NCI-H774 (cell line): ENCODE measurements at regions not wholly inside any gene's neighbourhood (a gene's known extent, or its start where the extent isn't known, plus 50 kb on each side); places are given as distances from the start of the nearest gene placed in this dataset.

Source experiments
- DNase-seq: peaks from one replicate; lab custom pipeline; 2025; lab: John Stamatoyannopoulos, UW

DNA sequence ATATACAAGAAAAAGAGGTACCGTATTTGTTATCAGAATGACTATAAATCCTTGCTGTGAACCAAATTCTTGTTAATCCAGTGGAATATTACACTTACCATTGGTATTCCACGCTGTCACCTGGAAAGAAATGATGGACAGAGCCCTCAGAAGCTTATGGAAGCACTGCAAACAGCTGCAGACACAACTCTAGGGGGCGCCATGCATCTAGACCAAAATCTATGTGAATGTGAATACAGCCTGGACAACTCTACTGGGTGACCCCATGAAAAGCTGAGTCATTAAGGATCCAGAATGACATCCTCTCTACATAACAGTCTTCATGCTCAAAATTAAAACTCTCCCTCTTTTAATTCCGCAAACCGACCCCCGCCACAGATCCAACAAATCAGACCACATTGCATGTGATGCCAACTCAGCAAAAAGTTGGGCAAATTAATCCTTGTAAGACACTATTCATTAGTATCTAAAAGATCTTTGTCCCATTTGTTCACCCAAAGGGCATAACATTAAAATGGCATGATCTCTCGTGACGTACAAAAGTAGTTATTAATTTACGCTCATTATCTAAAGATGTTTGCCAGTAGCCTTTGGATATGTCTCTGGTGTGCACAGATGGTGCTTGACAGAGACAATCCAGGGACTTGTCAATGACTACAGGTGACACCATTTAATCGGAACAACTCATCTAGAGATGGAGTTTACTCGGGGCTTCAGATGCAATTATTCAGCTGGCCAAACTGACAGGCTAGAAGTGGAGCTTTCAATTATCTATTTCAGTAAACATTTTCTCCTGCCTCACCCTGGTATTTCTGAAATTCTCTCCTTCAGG lies 552.7 kb upstream of the PSMD7 start:
- DNase-seq, result no peak

DNA sequence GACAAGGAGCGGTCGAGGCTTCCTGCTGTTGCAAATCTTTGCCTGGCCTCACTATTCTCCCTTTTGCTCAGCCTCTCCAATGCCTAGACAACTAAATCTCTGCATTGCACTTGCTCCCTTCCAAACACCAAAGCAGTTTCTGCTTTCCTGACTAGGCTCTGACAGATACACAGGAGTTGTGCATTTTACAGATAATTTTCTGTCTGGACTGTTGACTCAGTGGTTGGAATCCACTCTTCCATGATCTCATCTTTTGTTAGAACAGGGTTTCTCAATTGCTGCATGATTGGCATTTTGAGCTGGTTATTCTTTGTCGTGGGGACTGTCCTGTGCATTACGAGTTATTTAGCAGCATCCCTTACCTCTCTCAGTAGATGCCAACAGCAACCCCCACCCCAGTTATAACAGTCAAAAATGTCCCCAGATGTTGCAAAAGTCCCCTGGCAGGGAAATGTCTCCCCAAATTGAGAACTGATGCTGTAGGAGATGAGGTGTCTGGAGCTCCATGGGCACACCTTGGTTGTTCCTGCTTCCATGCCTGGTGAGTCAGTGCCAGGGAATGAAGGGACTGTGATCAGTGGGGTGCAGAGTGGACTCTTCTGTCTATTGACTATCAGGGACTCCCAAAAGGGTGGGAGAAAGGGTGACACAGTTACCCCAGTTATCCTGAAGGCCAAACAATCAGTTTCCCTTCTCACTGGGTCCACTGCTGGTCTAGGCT lies 557.4 kb upstream of the PSMD7 start:
- DNase-seq, result no peak

DNA sequence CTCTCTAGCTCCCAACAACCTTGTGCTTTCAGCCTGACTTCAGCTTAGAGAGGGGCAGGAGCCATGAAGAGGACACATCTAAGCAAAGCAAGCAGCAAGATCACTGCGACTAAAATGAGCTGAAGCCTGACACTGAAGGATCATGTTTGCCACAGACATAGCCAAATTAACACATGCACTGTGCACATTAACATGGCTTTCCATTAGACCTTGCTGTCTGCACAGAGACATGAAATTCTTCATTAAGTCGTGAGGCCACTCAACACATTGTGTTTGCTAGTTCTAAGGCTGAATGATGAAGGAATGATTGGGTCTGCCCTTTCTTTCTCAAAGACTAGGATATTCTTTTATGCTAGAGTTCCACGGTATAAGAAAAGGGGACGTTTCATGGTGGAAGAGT lies 558.3 kb upstream of the PSMD7 start:
- no peak for DNase-seq

DNA sequence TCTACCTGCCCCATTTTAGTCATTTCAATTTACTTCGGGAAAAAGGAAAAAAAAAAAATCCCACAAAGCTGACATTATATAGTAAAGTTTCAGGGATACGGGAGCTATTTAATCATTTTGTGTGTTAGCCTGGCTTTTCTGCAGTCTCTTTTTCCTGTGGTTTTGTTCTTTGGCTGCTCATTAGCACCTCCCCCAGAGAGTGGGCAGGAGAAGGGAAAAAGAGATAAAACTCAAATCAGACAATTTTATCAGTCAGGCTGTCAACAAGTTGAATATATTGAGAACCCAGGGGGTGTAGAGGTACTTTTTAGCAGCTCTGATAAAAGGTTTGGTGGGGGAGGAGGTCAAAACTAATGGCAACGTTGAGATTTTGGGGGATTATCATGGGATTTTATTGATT lies 559.0 kb upstream of the PSMD7 start:
- DNase-seq, result no peak

DNA sequence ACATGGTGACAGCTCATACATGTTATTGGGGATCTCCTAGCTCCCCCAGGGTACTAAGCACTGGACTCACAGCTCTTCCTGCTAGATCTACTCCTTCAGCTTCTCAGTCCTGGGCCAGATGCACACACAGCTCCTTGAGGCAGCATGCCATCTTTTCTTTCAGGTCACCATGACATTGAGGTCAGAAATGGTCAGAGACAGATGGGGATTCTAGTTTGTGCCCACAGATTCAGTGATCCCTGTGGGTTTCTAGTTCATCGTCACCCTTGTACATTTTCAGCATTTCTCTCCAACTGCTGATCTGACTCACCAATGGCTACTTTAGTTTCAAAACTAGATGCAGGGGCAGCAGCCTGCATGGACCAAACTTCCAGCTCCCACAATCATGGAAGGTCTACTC lies 560.7 kb upstream of the PSMD7 start:
- no peak for DNase-seq

DNA sequence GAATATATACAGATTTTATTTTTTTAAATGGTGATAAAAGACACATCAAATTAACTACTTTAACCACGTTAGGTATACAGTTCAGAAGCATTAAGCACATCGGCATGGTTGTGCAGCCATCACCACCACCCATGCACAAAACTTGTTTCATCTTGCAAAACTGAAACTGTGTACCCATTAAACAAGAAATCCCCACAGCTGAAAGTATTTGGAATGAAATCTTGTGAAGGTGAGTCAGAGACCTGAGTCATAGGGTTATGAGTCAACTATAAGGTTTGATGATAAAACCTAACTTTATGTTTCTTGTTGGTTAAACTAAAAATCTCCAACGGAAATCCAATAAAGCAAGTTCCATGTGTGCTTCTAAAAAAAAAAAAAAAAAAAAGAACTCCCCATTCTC lies 561.6 kb upstream of the PSMD7 start:
- no peak for DNase-seq

DNA sequence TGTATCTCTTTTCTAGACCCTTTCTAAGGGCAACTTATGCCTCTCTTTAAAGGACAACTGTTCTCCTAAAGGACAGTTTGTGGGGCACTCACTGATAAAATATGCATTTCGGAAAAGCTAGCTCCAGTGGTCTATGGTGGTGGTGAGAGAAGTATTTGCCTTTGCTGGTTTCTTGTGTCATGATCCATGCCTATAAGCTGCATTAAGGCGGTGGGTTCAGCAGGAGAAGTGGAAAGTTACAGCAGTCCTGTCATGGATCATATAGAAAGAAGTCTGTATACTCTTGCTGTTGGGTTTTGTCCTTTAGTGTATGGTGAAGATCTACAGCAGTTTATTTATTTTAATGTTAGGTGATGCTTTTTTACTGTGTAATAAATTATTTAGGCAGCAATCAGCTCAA lies 563.9 kb upstream of the PSMD7 start:
- no peak for DNase-seq

DNA sequence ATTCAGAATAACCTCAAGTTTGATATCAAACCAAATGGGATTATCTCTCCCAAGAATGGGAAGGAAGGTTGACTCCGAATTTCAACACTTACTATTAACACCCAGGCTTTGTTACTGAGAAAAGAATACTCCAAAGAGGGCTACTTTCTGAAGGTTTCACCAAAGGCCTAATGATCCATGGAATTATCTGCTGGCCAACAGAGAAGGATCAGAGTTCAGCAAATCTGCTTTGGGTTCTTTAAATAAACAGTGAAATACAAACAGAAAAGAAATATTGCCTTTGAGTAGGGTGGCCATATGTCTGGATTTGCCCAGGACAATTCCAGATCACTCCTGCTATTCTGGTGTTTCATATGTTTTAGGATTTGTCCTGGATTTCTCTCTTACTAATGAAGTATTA lies 564.5 kb upstream of the PSMD7 start:
- no peak for DNase-seq

DNA sequence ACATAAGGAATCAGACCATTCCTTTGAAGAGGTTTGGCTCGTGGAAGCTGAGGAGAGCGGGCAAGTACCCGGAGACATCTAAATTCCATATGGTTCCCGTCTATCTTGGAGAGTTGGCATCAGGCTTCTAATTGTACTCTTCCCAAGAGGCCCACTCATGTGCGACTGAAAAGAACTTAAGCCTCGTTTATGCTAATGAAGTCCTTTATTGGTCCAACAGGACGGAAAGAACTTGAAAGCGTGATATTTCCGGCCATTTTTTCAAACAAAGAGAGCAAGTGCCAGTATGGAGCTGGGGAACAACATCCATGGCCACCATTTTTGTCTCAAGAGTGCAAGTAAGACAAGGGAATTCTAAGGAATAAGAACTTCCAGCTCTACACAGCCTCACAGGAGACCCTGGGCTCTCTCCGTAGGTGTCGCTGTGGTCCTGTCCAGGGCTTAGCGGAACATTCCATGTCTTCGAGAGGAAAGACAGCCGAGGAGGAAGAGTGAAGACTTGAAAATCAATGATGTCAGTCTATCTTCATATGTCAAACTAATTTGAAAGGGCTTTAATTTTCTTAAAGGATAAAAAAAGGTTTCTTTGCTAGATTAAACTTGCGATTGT lies 566.0 kb upstream of the PSMD7 start:
- no peak for DNase-seq

DNA sequence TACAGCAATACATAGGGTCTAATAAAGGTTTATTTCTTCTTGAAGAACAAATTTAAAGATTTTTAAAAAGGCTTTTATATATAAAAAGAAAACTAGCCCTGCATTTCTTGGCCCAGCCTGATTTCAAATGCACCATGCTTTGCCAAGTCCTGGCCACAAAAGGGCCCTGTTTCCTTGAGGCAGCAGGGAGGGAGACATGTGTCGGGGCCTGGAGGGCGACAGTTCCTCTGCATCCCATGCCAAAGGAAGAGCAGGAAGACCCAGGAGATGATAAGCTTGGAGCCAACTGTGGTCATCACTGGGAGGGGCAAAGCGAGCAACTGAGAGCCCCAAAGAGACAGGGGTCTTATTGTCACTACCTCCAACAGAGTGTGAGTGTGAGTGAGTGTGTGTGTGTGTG lies 571.5 kb upstream of the PSMD7 start:
- DNase-seq, result no peak

DNA sequence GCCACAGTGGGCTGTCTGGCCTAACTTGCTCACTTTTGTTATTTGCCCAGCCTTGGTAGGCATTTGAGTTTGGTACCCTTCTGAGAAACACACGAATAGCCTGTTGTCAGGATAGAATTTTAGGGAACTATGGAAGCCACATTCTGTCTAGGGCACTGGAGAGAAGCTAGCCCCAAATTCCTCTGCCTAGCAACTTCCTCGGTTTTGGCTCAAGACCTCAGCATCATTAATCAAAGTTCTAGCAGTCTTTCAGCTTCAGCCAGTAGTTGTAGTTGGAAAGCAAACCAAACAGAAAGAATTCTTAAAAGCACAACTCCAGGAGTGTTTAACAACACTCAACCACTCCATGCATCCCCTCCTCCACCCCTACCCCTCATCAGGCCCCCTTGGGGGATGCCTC lies 572.1 kb upstream of the PSMD7 start:
- DNase-seq, result no peak

DNA sequence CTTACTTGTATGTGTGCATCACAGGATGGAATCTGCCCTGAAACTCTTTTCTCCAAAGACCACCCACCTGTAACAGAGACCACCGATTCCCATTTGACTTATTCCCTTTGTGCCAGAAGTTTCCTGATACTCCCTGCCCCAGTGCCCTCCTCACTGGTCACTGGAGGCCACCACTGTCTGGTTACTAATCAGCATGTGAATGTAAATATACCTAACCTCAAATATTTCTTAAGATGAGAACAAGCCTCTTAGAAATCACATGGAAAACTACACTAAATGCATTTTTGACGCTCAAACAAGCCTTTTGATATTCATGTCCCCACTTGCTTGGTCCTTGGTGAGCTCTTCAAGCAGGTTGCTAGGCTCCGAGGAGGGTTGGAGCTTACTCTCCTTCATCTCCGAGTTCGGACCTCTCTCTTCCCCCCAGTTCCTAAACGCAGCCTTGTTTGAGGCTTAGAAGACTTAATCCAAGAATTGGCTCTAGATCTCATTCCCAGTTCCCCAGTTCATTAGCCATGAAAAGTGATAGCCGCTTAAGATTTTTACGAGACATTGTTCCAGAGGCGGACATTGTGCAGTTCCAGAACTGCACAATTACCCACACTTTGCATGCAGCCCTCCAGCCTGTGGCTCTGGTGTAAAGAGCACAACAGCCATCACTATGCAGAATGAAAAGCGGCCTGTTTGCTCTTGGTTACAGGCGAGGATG lies 579.2 kb upstream of the PSMD7 start:
- DNase-seq, result no peak

DNA sequence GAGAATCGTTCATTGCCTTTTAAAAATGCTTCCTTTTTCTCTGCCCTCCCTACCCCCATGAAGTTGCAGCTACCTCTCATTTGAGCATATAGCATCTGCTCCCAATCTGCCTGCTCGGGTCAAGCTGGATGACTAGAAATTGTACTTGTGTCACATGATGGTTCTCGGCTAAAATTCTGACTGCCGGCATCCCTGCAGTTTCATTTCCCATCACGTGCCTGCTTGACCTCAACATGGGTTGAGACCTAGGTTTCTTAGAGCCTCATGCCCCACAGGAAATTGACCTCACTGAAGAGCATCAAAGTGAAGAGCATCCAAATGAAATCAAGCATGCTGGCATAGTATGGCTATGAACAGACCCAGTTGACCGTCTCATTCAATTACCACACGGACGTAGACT lies 581.6 kb upstream of the PSMD7 start:
- no peak for DNase-seq

DNA sequence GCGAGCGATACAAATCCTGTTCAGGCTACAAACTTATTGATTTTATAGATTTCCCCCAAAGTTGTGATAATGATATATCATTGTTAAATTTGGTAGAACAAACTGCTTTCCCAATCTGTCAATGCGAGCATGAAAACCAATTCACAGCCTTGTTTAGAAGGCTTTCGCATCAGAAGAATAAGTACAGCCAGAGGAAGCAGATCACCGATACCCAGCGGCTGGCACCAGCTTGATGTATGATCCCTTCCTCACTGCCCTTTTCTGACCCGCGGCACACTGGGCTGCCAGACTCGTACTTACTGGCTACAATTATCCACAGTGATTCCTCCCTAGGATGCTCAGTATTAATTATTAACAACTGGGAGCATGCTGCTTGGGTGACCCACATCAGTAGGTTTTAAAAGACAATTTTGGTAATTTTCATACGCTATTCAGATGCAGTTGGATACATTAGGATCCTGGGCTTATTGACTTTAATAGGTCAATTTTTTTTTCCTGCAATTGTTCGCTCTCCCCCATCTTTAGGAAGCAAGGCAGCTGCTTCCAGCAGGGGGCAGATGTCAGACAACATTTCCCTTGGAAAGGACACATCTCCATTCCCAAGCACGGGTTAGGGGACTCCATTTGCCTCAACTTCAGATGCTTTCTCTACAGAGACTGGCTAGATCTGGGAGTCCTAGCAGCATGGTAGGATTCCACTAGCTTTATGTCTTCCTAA lies 582.7 kb upstream of the PSMD7 start:
- no peak for DNase-seq

DNA sequence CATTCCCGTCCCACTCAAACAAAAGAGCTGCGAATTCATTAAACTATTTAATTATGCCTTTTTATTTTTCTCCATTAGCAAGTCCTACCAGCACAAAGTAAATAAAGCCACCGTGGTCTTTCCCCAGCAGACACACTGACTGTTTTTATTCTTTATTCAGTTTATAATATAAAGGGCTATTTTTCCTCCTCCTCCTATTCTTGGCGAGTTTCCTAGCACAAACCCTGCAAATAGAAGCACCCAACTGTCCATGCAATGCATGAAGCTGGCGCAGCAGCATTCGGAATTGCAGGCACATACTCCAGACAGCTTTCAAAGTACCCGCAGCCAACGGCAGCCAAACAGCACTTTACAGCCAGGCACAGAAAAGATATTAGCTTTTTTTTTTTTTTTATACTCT lies 583.4 kb upstream of the PSMD7 start:
- no peak for DNase-seq

DNA sequence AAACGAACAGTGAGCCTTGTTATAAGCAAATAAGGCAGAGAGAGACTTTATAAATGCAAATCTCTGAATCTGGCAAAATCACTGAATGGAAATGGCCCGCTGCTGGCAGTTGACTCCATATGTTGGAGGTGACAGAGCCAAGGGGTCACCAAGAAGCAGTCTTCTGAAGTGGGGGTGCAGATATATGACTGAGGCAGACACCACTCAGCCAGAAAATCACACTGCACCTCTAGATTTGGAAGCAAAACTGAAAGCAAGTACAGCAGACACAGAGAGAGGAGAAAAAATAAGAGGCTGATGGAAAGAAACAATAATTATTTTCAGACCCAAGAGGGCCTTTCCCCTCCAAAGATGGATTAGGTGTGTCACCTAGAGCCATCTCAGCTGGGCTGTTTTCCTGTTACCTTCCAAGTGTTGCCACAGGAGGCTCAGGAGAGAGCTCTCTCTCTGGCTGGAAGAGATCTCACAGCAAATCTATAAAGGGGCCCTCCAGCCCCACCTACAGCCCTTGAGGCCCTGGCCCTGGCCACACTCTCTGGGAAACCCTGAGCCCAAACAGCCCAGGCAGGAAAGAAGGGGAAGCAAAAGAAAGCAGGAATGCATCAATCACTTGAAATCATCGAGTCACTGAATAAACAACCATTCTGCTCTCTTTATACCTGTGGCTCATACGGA lies 585.1 kb upstream of the PSMD7 start:
- no peak for DNase-seq

DNA sequence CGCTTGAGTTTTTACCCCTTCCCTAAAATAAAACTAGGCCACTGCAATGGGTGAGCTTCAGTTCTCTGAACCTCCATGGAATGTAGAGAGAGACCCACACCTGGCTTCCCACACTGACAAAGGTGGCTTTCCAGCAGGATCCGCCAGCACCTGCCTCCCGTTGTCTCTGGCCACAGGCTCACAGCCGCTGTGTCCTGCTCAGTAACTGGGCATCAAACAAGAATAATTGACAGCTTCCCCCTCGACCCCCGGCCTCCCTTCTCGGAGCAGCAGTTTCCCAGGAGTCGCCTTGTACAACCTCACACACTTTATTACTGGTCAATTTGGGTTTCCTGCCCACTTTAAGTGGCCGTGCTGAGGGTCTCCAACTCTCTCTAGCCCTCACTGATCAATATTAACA lies 586.1 kb upstream of the PSMD7 start:
- no peak for DNase-seq

DNA sequence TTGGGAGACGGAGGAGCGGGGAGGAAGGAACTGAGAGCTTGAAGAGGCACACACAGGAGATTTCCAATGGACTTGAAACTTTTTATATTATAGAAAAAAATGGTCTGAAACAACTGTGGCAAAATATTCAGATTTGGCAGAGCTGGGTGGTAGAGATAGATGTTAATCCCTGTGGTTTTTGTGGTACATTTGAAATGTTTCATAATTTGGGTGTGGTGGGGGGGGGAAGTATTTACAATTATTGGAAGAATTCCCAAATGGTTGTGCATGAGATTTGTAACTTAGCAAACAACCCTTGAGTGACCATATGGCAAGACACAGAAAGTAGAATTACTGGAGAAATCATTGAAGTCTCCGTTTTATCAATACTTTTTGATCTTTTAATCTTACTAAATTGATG lies 588.8 kb upstream of the PSMD7 start:
- DNase-seq, result no peak

DNA sequence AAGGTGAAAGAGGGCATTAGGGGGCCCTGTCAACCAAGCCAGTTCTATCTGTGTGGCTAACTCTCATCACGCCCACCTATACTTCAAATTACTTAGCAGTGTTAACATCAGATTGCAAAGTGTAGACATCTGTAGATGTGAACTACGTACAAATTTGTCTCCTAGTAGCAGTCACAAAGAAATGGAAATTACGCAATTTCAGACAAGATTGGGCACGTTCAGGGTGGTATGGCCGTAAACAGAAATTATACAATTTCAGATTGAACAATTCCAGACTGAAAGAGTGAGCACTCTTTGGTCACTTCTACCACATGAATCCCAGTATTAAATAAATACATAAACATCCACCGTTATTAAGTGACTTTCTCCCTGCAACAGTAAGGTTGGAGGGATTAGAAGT lies 592.7 kb upstream of the PSMD7 start:
- no peak for DNase-seq

DNA sequence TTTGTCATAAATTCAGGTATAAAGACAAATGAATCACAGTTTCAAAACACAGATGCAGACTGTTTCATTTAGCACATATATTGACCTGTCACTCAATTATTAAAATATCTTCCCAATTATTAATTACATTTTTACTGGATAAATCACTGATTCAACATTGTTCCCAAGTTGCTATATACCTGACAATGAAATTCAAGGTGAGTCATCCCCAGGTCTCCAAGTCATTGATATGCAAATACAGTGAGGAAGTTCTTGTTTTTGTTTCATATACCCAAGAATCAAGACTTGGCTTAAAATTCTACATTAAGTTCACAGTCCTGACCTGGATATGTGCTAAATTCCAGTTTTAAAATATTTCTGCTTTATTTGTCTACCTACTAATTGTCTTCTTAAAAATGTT lies 599.3 kb upstream of the PSMD7 start:
- DNase-seq, result no peak

DNA sequence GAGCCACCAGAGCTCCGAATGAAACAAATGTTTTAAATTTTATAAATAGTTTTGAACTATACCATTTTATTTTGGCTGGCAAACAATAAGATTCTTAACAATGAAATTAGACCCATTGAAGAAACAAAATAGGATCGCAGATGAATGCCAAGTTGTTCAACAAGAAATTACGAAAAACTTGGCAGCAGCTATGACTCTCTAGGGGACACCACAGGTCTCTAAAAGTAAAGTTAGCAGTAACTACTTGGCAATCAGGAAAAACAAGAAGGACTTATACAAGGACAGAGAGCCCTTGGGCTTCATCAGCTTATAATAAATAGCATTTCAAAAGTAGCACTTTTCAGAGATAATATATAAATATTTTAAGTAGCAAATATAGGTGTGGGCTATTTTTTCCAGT lies 603.8 kb upstream of the PSMD7 start:
- DNase-seq, result no peak

DNA sequence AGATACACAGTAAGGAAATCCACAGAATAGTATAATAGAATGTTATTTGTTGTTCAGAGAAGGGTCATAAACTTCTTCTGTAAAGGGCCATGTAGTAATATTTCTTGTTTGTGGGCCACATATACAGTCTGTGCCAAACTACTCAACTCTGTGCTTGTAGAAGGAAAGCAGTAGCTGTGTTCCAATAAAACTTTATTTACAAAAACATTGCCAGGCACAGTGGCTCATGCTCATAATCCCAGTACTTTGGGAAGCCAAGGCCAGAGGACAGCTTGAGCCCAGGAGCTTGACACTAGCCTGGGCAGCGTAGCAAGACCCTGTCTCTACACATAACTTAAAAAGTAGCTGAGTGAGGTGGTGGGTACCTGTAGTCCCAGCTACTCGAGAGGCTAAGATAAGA lies 612.8 kb upstream of the PSMD7 start:
- no peak for DNase-seq
